ENCODE measurements at regions not wholly inside any gene's neighbourhood (a gene's known extent, or its start where the extent isn't known, plus 50 kb on each side); places are given as distances from the start of the nearest gene placed in this dataset.

- Histone ChIP-seq H3K9me3 (ENCODE audit: control insufficient read depth in 2 of 2, insufficient read depth in 1 of 2, low read length in 1 of 2) (no peaks in the 10 kb centered on the region), H3K4me1 (ENCODE audit: control insufficient read depth in 2 of 2, insufficient read depth in 2 of 2, low read length in 2 of 2) (no peaks in the 10 kb centered on the region), H3K27ac (ENCODE audit: low read depth in 1 of 2, low read length in 1 of 2) (no peak overlapping the region), H3K36me3 (ENCODE audit: control insufficient read depth in 2 of 2, insufficient read depth in 2 of 2, low read length in 1 of 2) (no peaks in the 10 kb centered on the region), H3K4me3 (ENCODE audit: low read length in 2 of 2) (no peak overlapping the region), H3K27me3 (ENCODE audit: control insufficient read depth in 2 of 2, insufficient read depth in 1 of 2, low read length in 1 of 2) (no peaks in the 10 kb centered on the region)
- 98% methylated on average over 1 of the region's 1 CpG for WGBS
- no peak for DNase-seq (ENCODE audit: low read depth in 6 of 9, low spot score in 9 of 9)
These were observed 67.1 kb upstream of the MSTN start for GRCh38 chr2:190129421-190130199.

- H3K9me3 ChIP-seq (ENCODE audit: control insufficient read depth in 2 of 2, insufficient read depth in 1 of 2, low read length in 1 of 2): no peaks in the 10 kb centered on the region
- H3K27me3 ChIP-seq (ENCODE audit: control insufficient read depth in 2 of 2, insufficient read depth in 1 of 2, low read length in 1 of 2): no peaks in the 10 kb centered on the region
- H3K36me3 ChIP-seq (ENCODE audit: control insufficient read depth in 2 of 2, insufficient read depth in 2 of 2, low read length in 1 of 2): no peaks in the 10 kb centered on the region
- no peak overlapping the region for H3K4me3 ChIP-seq (ENCODE audit: low read length in 2 of 2)
- H3K27ac ChIP-seq (ENCODE audit: low read depth in 1 of 2, low read length in 1 of 2): no peak overlapping the region
- DNase-seq (ENCODE audit: low read depth in 6 of 9, low spot score in 9 of 9): no peak
- H3K4me1 ChIP-seq (ENCODE audit: control insufficient read depth in 2 of 2, insufficient read depth in 2 of 2, low read length in 2 of 2): no peaks in the 10 kb centered on the region
These were observed 65.1 kb upstream of the MSTN start for GRCh38 chr2:190127651-190128050.

GRCh38 chr2:190126798-190127197 lies 64.3 kb upstream of the MSTN start:
- Histone ChIP-seq H3K4me1 (ENCODE audit: control insufficient read depth in 2 of 2, insufficient read depth in 2 of 2, low read length in 2 of 2) (no peaks in the 10 kb centered on the region), H3K4me3 (ENCODE audit: low read length in 2 of 2) (no peak overlapping the region), H3K9me3 (ENCODE audit: control insufficient read depth in 2 of 2, insufficient read depth in 1 of 2, low read length in 1 of 2) (no peaks in the 10 kb centered on the region), H3K36me3 (ENCODE audit: control insufficient read depth in 2 of 2, insufficient read depth in 2 of 2, low read length in 1 of 2) (no peaks in the 10 kb centered on the region), H3K27ac (ENCODE audit: low read depth in 1 of 2, low read length in 1 of 2) (no peak overlapping the region), H3K27me3 (ENCODE audit: control insufficient read depth in 2 of 2, insufficient read depth in 1 of 2, low read length in 1 of 2) (no peaks in the 10 kb centered on the region)
- DNase-seq (ENCODE audit: low read depth in 6 of 9, low spot score in 9 of 9): no peak

GRCh38 chr2:190123956-190124355 lies 61.4 kb upstream of the MSTN start:
- 98% methylated on average over 2 of the region's 2 CpGs for WGBS

DNA sequence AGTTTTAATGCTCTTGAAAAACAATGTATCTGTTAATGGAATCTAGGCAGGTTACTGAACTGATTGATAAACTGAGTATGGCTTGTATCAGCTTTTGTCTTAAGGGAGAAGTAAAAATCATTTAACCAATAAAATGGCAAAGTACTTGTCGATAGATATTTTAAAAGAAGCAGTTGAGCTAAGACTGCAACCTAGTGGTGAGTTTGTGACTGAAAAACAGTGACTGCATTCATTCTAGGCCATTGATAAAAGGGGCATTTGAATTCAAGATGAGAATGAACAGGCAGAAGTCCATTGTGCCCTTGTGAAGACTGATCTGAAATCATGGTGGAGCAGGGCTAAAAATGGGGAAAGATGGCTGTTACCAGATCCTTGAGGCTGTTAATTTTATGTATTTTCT lies 59.4 kb upstream of the MSTN start:
- Histone ChIP-seq H3K27me3 (ENCODE audit: control insufficient read depth in 2 of 2, insufficient read depth in 1 of 2, low read length in 1 of 2) (no peaks in the 10 kb centered on the region), H3K4me1 (ENCODE audit: control insufficient read depth in 2 of 2, insufficient read depth in 2 of 2, low read length in 2 of 2) (no peaks in the 10 kb centered on the region), H3K36me3 (ENCODE audit: control insufficient read depth in 2 of 2, insufficient read depth in 2 of 2, low read length in 1 of 2) (no peaks in the 10 kb centered on the region), H3K27ac (ENCODE audit: low read depth in 1 of 2, low read length in 1 of 2) (no peak overlapping the region), H3K9me3 (ENCODE audit: control insufficient read depth in 2 of 2, insufficient read depth in 1 of 2, low read length in 1 of 2) (no peaks in the 10 kb centered on the region), H3K4me3 (ENCODE audit: low read length in 2 of 2) (no peak overlapping the region)
- peak in 1 of 9 donors; percentile 22 for DNase-seq (ENCODE audit: low read depth in 6 of 9, low spot score in 9 of 9)
- WGBS: 77% methylated on average over 1 of the region's 1 CpG

More at GRCh38 chr2:190123956-190124355, 61.4 kb upstream of the MSTN start:
- no peaks in the 10 kb centered on the region for H3K36me3 ChIP-seq (ENCODE audit: control insufficient read depth in 2 of 2, insufficient read depth in 2 of 2, low read length in 1 of 2)
- no peak overlapping the region for H3K27ac ChIP-seq (ENCODE audit: low read depth in 1 of 2, low read length in 1 of 2)
- H3K4me1 ChIP-seq (ENCODE audit: control insufficient read depth in 2 of 2, insufficient read depth in 2 of 2, low read length in 2 of 2): no peaks in the 10 kb centered on the region
- H3K4me3 ChIP-seq (ENCODE audit: low read length in 2 of 2): no peak overlapping the region
- no peaks in the 10 kb centered on the region for H3K9me3 ChIP-seq (ENCODE audit: control insufficient read depth in 2 of 2, insufficient read depth in 1 of 2, low read length in 1 of 2)
- H3K27me3 ChIP-seq (ENCODE audit: control insufficient read depth in 2 of 2, insufficient read depth in 1 of 2, low read length in 1 of 2): no peaks in the 10 kb centered on the region
- DNase-seq (ENCODE audit: low read depth in 6 of 9, low spot score in 9 of 9): no peak

DNA sequence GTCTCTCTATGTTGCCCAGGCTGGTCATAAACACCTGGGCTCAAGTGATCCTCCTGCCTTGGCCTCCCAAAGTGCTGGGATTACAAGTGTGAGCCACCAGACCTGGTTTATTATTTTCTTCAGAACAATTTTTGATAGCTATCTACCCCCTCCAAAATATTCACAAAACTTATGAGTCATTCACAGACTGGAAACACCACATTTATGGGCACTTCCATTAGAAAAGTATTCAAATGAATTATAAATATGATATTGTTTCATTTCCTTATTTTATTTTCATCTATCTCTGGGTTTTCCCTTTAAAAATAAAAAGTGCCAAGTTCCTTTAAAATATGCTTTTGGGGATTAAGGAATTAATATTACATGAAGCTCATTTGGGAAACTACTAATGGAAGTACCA lies 58.8 kb upstream of the MSTN start:
- H3K27ac ChIP-seq (ENCODE audit: low read depth in 1 of 2, low read length in 1 of 2): no peak overlapping the region
- no peak for DNase-seq (ENCODE audit: low read depth in 6 of 9, low spot score in 9 of 9)
- no peaks in the 10 kb centered on the region for H3K4me1 ChIP-seq (ENCODE audit: control insufficient read depth in 2 of 2, insufficient read depth in 2 of 2, low read length in 2 of 2)
- H3K4me3 ChIP-seq (ENCODE audit: low read length in 2 of 2): no peak overlapping the region
- no peaks in the 10 kb centered on the region for H3K9me3 ChIP-seq (ENCODE audit: control insufficient read depth in 2 of 2, insufficient read depth in 1 of 2, low read length in 1 of 2)
- H3K27me3 ChIP-seq (ENCODE audit: control insufficient read depth in 2 of 2, insufficient read depth in 1 of 2, low read length in 1 of 2): no peaks in the 10 kb centered on the region
- H3K36me3 ChIP-seq (ENCODE audit: control insufficient read depth in 2 of 2, insufficient read depth in 2 of 2, low read length in 1 of 2): no peaks in the 10 kb centered on the region

- H3K4me3 ChIP-seq (ENCODE audit: low read length in 2 of 2): no peak overlapping the region
- H3K27me3 ChIP-seq (ENCODE audit: control insufficient read depth in 2 of 2, insufficient read depth in 1 of 2, low read length in 1 of 2): no peaks in the 10 kb centered on the region
These were observed 57.5 kb upstream of the MSTN start for GRCh38 chr2:190119923-190120590.

DNA sequence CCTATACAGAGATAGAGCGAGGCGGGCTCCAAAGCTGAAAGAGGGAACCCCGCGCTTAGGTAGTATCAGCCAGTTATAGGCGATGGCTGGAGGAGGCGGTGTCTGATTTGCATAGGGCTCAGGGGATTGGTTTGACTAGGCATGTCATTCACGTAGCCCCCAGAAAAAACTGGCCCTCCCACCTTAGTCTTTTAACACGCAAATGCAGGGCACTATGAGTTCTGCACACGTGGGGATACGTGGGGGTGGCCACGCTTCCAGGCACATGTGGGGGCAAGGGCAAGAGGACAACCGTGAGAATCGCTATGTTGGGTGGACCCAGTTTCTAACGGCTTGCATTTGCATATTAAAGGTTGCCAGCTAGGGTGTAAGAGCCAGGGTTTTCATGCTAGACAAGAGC lies 56.7 kb upstream of the MSTN start:
- Histone ChIP-seq H3K4me3 (ENCODE audit: low read length in 2 of 2) (peak overlapping the region in 1 of 2 donors; percentile 1), H3K4me1 (ENCODE audit: control insufficient read depth in 2 of 2, insufficient read depth in 2 of 2, low read length in 2 of 2) (no peaks in the 10 kb centered on the region), H3K9me3 (ENCODE audit: control insufficient read depth in 2 of 2, insufficient read depth in 1 of 2, low read length in 1 of 2) (no peaks in the 10 kb centered on the region), H3K36me3 (ENCODE audit: control insufficient read depth in 2 of 2, insufficient read depth in 2 of 2, low read length in 1 of 2) (no peaks in the 10 kb centered on the region), H3K27me3 (ENCODE audit: control insufficient read depth in 2 of 2, insufficient read depth in 1 of 2, low read length in 1 of 2) (no peaks in the 10 kb centered on the region), H3K27ac (ENCODE audit: low read depth in 1 of 2, low read length in 1 of 2) (peak overlapping the region in 1 of 2 donors; percentile 38)
- 55% methylated on average over 14 of the region's 14 CpGs for WGBS
- DNase-seq (ENCODE audit: low read depth in 6 of 9, low spot score in 9 of 9): peak in 5 of 9 donors; percentile 6 to 67 (median 26)

More at GRCh38 chr2:190119923-190120590, 57.5 kb upstream of the MSTN start:
- peak in 3 of 9 donors; percentile 2 to 35 (median 4) for DNase-seq (ENCODE audit: low read depth in 6 of 9, low spot score in 9 of 9)
- Histone ChIP-seq H3K9me3 (ENCODE audit: control insufficient read depth in 2 of 2, insufficient read depth in 1 of 2, low read length in 1 of 2) (no peaks in the 10 kb centered on the region), H3K27ac (ENCODE audit: low read depth in 1 of 2, low read length in 1 of 2) (no peak overlapping the region), H3K36me3 (ENCODE audit: control insufficient read depth in 2 of 2, insufficient read depth in 2 of 2, low read length in 1 of 2) (no peaks in the 10 kb centered on the region), H3K4me1 (ENCODE audit: control insufficient read depth in 2 of 2, insufficient read depth in 2 of 2, low read length in 2 of 2) (no peaks in the 10 kb centered on the region)
- WGBS: 85% methylated on average over 14 of the region's 14 CpGs

GRCh38 chr2:190117305-190117704 lies 54.8 kb upstream of the MSTN start:
- Histone ChIP-seq H3K9me3 (ENCODE audit: control insufficient read depth in 2 of 2, insufficient read depth in 1 of 2, low read length in 1 of 2) (no peaks in the 10 kb centered on the region), H3K4me1 (ENCODE audit: control insufficient read depth in 2 of 2, insufficient read depth in 2 of 2, low read length in 2 of 2) (no peaks in the 10 kb centered on the region), H3K4me3 (ENCODE audit: low read length in 2 of 2) (no peak overlapping the region), H3K27ac (ENCODE audit: low read depth in 1 of 2, low read length in 1 of 2) (no peak overlapping the region), H3K27me3 (ENCODE audit: control insufficient read depth in 2 of 2, insufficient read depth in 1 of 2, low read length in 1 of 2) (no peaks in the 10 kb centered on the region), H3K36me3 (ENCODE audit: control insufficient read depth in 2 of 2, insufficient read depth in 2 of 2, low read length in 1 of 2) (no peaks in the 10 kb centered on the region)
- WGBS: 100% methylated on average over 1 of the region's 1 CpG
- no peak for DNase-seq (ENCODE audit: low read depth in 6 of 9, low spot score in 9 of 9)
